RWPE2 (cell line): ENCODE measurements at regions not wholly inside any gene's neighbourhood (a gene's known extent, or its start where the extent isn't known, plus 50 kb on each side); places are given as distances from the start of the nearest gene placed in this dataset.

ENCODE experiments used
- ATAC-seq: fragments of 200-7000 bp; cut with Tn5 transposase; 3 replicates; pipeline ENCODE4 v1.9.1; 2021; ENCODE audit warnings: low read depth
- DNase-seq: peaks from one replicate; pipeline ENCODE4 v3.0.0-alpha.2; 2020; ENCODE audit warnings: low spot score
- H3K27ac ChIP-seq: fragments of 450-650 bp; 2 replicates; pipeline ENCODE4 v1.5.1; 2017; ENCODE audit warnings: mild to moderate bottlenecking; ENCODE audit not compliant: poor library complexity, severe bottlenecking
- H3K27me3 ChIP-seq: fragments of 250-450 bp; sonication (Bioruptor Pico); 2 replicates; pipeline ENCODE4 v1.5.1; 2021; ENCODE audit warnings: mild to moderate bottlenecking, moderate library complexity; ENCODE audit not compliant: insufficient read depth, poor library complexity, severe bottlenecking
- H3K36me3 ChIP-seq: fragments of 250-450 bp; sonication (Bioruptor Pico); 2 replicates; pipeline ENCODE4 v1.5.1; 2020; ENCODE audit warnings: low read depth, mild to moderate bottlenecking, moderate library complexity
- H3K4me1 ChIP-seq: fragments of 250-450 bp; sonication (Bioruptor Pico); 2 replicates; pipeline ENCODE4 v1.5.1; 2021; ENCODE audit warnings: mild to moderate bottlenecking, moderate library complexity; ENCODE audit not compliant: insufficient read depth, poor library complexity, severe bottlenecking
- H3K4me3 ChIP-seq: fragments of 250-450 bp; sonication (Bioruptor Pico); 2 replicates; pipeline ENCODE4 v1.5.1; 2021; ENCODE audit warnings: mild to moderate bottlenecking, moderate library complexity; ENCODE audit not compliant: severe bottlenecking
- H3K9me3 ChIP-seq: fragments of 250-450 bp; sonication (Bioruptor Pico); 2 replicates; pipeline ENCODE4 v1.5.1; 2021; ENCODE audit warnings: mild to moderate bottlenecking, moderate library complexity; ENCODE audit not compliant: severe bottlenecking
- CTCF ChIP-seq: fragments of 450-650 bp; IDR thresholded peaks from one replicate; pipeline ENCODE4 v1.5.1; 2017; ENCODE audit warnings: mild to moderate bottlenecking, moderate library complexity; ENCODE audit not compliant: poor library complexity, severe bottlenecking

DNA sequence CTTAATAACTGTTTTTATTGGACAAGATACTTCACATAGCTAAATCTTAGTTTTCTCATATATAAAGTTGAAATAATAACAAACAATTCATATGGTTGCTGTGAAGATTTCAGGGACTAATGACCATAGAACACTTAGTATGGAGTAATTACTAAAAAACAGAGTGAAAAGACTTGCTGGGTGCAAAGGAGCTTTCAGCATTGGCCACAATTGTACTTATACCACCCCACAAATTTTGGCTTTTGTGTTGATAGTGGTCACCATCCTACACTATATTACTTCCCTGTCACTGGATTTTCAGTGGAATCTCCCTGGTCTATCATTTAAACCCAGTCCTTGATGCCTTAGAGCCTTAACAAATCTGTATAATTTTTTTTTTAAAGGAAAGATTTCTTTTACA, 398.6 kb upstream of the EPHA7 start:
- Histone ChIP-seq H3K4me3 (no peak overlapping the region), H3K27ac (no peak overlapping the region), H3K36me3 (no peaks in the 10 kb centered on the region), H3K4me1 (no peaks in the 10 kb centered on the region), H3K9me3 (no peaks in the 10 kb centered on the region), H3K27me3 (peaks cover 5% of the 10 kb centered on the region)
- TF ChIP-seq CTCF, result no peak
- DNase-seq (no peak), ATAC-seq (no peak)

- no peaks in the 10 kb centered on the region for H3K27me3 ChIP-seq
- no peaks in the 10 kb centered on the region for H3K4me1 ChIP-seq
- no peak for TF ChIP-seq CTCF
- H3K36me3 ChIP-seq, result no peaks in the 10 kb centered on the region
- DNase-seq (no peak), ATAC-seq (no peak)
- H3K4me3 ChIP-seq, result no peak overlapping the region
- no peak overlapping the region for H3K27ac ChIP-seq
- no peaks in the 10 kb centered on the region for H3K9me3 ChIP-seq
Measured at GRCh38 chr6:93806409-93807270, 387.3 kb upstream of the EPHA7 start.

DNA sequence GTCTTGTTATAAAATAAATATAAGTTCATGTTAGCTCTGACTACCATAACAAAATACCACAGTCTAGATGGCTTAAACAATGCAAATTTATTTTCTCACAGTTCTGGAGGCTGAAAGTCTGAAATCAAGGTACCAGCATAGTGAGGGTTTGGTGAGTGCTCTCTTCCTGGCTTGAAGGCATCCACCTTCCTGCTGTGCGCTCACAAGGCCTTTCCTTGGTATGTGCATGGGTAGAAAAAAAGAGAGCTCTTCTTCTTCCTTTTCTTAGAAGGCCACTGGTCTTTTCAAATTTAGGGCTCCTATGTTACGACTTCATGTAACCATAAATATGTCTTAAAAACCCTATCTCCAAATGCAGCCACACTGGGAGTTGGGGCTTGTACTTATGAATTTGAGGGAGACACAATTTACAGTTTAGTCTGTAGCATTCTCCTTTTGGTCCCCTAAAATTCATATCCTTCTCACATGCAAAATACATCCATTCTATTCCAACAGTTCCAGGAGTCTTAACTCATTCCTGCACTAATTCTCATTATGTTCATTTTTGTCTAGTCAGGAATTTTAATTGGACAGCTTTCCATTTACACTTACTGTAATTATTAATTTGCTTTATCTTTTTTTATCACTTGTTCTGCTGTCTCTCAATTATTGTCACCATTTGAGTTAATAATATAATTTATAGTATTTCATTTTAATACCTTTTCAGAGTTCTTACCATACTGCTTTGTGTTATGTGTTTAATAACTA, 381.9 kb upstream of the EPHA7 start:
- no peak for TF ChIP-seq CTCF
- Histone ChIP-seq H3K4me1 (no peaks in the 10 kb centered on the region), H3K36me3 (no peaks in the 10 kb centered on the region), H3K4me3 (no peak overlapping the region), H3K27ac (no peak overlapping the region), H3K27me3 (no peaks in the 10 kb centered on the region), H3K9me3 (no peaks in the 10 kb centered on the region)
- DNase-seq (no peak), ATAC-seq (no peak)

DNA sequence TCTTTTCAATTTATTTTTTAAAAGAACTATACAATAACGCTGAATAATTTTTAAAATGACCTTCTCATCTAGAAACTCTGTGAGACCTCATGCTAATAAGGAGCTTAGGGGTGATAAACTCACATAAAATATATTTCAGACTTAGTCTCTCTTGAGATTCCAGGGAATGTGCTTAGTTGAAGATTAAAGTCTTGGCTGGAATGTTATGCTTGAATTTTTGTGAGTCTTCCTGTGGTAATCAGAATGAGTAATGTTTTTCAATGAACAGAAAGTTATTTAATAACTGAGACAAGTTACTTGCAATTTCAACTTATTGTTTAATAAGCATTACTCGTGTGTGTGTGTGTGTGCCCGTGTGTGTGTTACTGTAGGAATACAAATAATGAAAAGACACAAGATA, 379.9 kb upstream of the EPHA7 start:
- no peak for ATAC-seq
- Histone ChIP-seq H3K27ac (no peak overlapping the region), H3K4me1 (no peaks in the 10 kb centered on the region)

More for the DNA sequence above, 379.9 kb upstream of the EPHA7 start:
- DNase-seq, result no peak
- Histone ChIP-seq H3K36me3 (no peaks in the 10 kb centered on the region), H3K27me3 (no peaks in the 10 kb centered on the region), H3K9me3 (no peaks in the 10 kb centered on the region), H3K4me3 (no peak overlapping the region)
- TF ChIP-seq CTCF, result no peak
